Amniotic epithelial cell (primary cell): ENCODE measurements at regions not wholly inside any gene's neighbourhood (a gene's known extent, or its start where the extent isn't known, plus 50 kb on each side); places are given as distances from the start of the nearest gene placed in this dataset.

Source experiments
- DNase-seq: peaks from one replicate; pipeline ENCODE4 v3.0.0-alpha.2; 2010; ENCODE audit warnings: low read depth

GRCh38 chr22:49567899-49568750 lies 259.5 kb downstream of the BRD1 start:
- DNase-seq: no peak

- no peak for DNase-seq
These were observed 261.0 kb downstream of the BRD1 start for GRCh38 chr22:49566693-49567092.

- DNase-seq: no peak
These were observed 261.5 kb downstream of the BRD1 start for GRCh38 chr22:49566141-49566541.

GRCh38 chr22:49565516-49565855 lies 262.2 kb downstream of the BRD1 start:
- DNase-seq: no peak

GRCh38 chr22:49564666-49565515 lies 262.8 kb downstream of the BRD1 start:
- no peak for DNase-seq

GRCh38 chr22:49564054-49564453 lies 263.6 kb downstream of the BRD1 start:
- no peak for DNase-seq

GRCh38 chr22:49562685-49563249 lies 264.9 kb downstream of the BRD1 start:
- no peak for DNase-seq

- DNase-seq: no peak
These were observed 265.7 kb downstream of the BRD1 start for GRCh38 chr22:49561976-49562375.

- DNase-seq: no peak
These were observed 266.3 kb downstream of the BRD1 start for GRCh38 chr22:49561338-49561737.

GRCh38 chr22:49555526-49555925 lies 272.1 kb downstream of the BRD1 start:
- no peak for DNase-seq

- DNase-seq: no peak
These were observed 272.9 kb downstream of the BRD1 start for GRCh38 chr22:49554741-49555140.

- DNase-seq: no peak
These were observed 273.4 kb downstream of the BRD1 start for GRCh38 chr22:49554296-49554625.

- no peak for DNase-seq
These were observed 274.0 kb downstream of the BRD1 start for GRCh38 chr22:49553518-49554295.

GRCh38 chr22:49553076-49553475 lies 274.6 kb downstream of the BRD1 start:
- DNase-seq: no peak

- no peak for DNase-seq
These were observed 275.6 kb downstream of the BRD1 start for GRCh38 chr22:49551897-49552614.

GRCh38 chr22:49551446-49551845 lies 276.2 kb downstream of the BRD1 start:
- no peak for DNase-seq

- no peak for DNase-seq
These were observed 276.8 kb downstream of the BRD1 start for GRCh38 chr22:49550766-49551362.

- no peak for DNase-seq
These were observed 277.6 kb downstream of the BRD1 start for GRCh38 chr22:49550141-49550430.

- no peak for DNase-seq
These were observed 278.2 kb downstream of the BRD1 start for GRCh38 chr22:49549256-49550140.
